K562 (cell line): ENCODE measurements at regions not wholly inside any gene's neighbourhood (a gene's known extent, or its start where the extent isn't known, plus 50 kb on each side); places are given as distances from the start of the nearest gene placed in this dataset.

ENCODE experiments used
- CAMTA2 ChIP-seq: fragments of 250-450 bp; sonication (Bioruptor Pico); conservative IDR thresholded peaks from 2 replicates; pipeline ENCODE4 v1.5.1; 2022
- CREB3 ChIP-seq: fragments of 450-650 bp; conservative IDR thresholded peaks from 2 replicates; pipeline ENCODE4 v1.6.1; 2016; ENCODE audit warnings: missing genetic modification characterization, low read depth, mild to moderate bottlenecking, missing compliant biosample characterization, moderate library complexity
- CREM ChIP-seq: IDR thresholded peaks from 2 replicates; pipeline ENCODE4 v1.6.1; 2014; ENCODE audit warnings: antibody characterized with exemption, low read depth
- CTCF ChIP-seq, 3 experiments: IDR thresholded peaks in 2 of 3; conservative IDR thresholded peaks in 1 of 3; 2 replicates each; pipeline ENCODE4 v1.5.1; 2011 to 2012; ENCODE audit warnings: low read length in 3 of 3, mild to moderate bottlenecking in 3 of 3, control low read depth in 2 of 3, improper control_type of control experiment in 1 of 3, inconsistent platforms in 1 of 3, low read depth in 1 of 3, mixed read lengths in 1 of 3, moderate library complexity in 1 of 3; ENCODE audit not compliant: insufficient read depth in 2 of 3
- ELF4 ChIP-seq: fragments of 450-650 bp; formaldehyde crosslinking; IDR thresholded peaks from 2 replicates; pipeline ENCODE4 v1.4.0; 2022; ENCODE audit warnings: missing genetic modification characterization
- FOSL1 ChIP-seq: fragments of 200-800 bp; sonication (Bioruptor generic); conservative IDR thresholded peaks from 2 replicates; pipeline ENCODE4 v1.6.1; 2016; ENCODE audit warnings: missing genetic modification characterization, missing compliant biosample characterization
- NFIC ChIP-seq: fragments of 450-650 bp; IDR thresholded peaks from 2 replicates; pipeline ENCODE4 v1.6.1; 2017; ENCODE audit warnings: mild to moderate bottlenecking, inconsistent platforms
- POLR3G ChIP-seq: IDR thresholded peaks from 2 replicates; pipeline ENCODE4 v1.6.1; 2011; ENCODE audit not compliant: insufficient read length, insufficient replicate concordance; ENCODE audit errors: extremely low read depth
- RUNX1 ChIP-seq: sonication (generic); IDR thresholded peaks from 2 replicates; pipeline ENCODE4 v1.6.1; 2016; ENCODE audit warnings: antibody characterized with exemption, low read depth
- SAFB2 ChIP-seq: fragments of 200-400 bp; formaldehyde crosslinking; IDR thresholded peaks from 2 replicates; pipeline ENCODE4 v1.6.1; 2018; ENCODE audit warnings: borderline replicate concordance, low read length, low read depth, moderate library complexity; ENCODE audit not compliant: severe bottlenecking
- SIN3B ChIP-seq: fragments of 450-650 bp; IDR thresholded peaks from 2 replicates; pipeline ENCODE4 v1.6.1; 2017; ENCODE audit warnings: low read depth, mild to moderate bottlenecking, moderate library complexity
- SNRNP70 ChIP-seq: fragments of 200-400 bp; formaldehyde crosslinking; optimal IDR thresholded peaks from 2 replicates; pipeline ENCODE3; 2017; ENCODE audit warnings: low read depth, low read length
- ZNF384 ChIP-seq: IDR thresholded peaks from 2 replicates; pipeline ENCODE4 v1.6.1; 2012; ENCODE audit warnings: low read depth, low read length, improper control_type of control experiment

GRCh38 chr22:48737461-48738203 lies 1090.0 kb downstream of the BRD1 start (continued):
- TF ChIP-seq CREB3 (tag) (no peak), NFIC (no peak), POLR3G (no peak), ZNF384 (no peak), SAFB2 (no peak), CAMTA2 (no peak), CREM (no peak), ELF4 (CRISPR knock-in tag) (no peak), SNRNP70 (no peak), RUNX1 (no peak), CTCF (IDR thresholded peaks at IDR 0.05 in 2 of 3, conservative IDR thresholded peaks at IDR 0.05 in 1 of 3; ENCODE audit: insufficient read depth in 2 of 3, low read depth in 1 of 3, low read length in 3 of 3) (no peak), FOSL1 (no peak), SIN3B (no peak)
